Thyroid gland (tissue), 4 donors: ENCODE measurements at regions not wholly inside any gene's neighbourhood (a gene's known extent, or its start where the extent isn't known, plus 50 kb on each side); places are given as distances from the start of the nearest gene placed in this dataset.

Experiments
- DNase-seq, 2 donors: peaks; one replicate each; pipeline ENCODE4 v3.0.0-alpha.2; 2019
- H3K27ac ChIP-seq, 3 donors: fragments of 200-600 bp; sonication (generic); 1 replicate in 2 of 3; 2 replicates in 1 of 3; pipeline ENCODE4 v1.5.1; 2016 to 2019; ENCODE audit warnings: mild to moderate bottlenecking in 1 of 3, moderate library complexity in 1 of 3
- H3K27me3 ChIP-seq: fragments of 200-600 bp; sonication (generic); one replicate; pipeline ENCODE4 v1.5.1; 2019
- H3K36me3 ChIP-seq, 2 donors: fragments of 200-600 bp; sonication (generic); one replicate each; pipeline ENCODE4 v1.5.1; 2016 to 2019
- H3K4me1 ChIP-seq, 2 donors: fragments of 200-600 bp; sonication (generic); one replicate each; pipeline ENCODE4 v1.5.1; 2017 to 2019
- H3K4me3 ChIP-seq, 3 donors: fragments of 200-600 bp; sonication (generic); replicated peaks in 1 of 3; 1 replicate in 2 of 3; 2 replicates in 1 of 3; pipeline ENCODE4 v1.5.1; 2016; ENCODE audit warnings: mild to moderate bottlenecking in 1 of 3
- H3K9me3 ChIP-seq: fragments of 200-600 bp; sonication (generic); one replicate; pipeline ENCODE4 v1.5.1; 2017
- CTCF ChIP-seq, 6 experiments: fragments of 200-600 bp in 3 of 6; fragments of 450-650 bp in 3 of 6; sonication (generic) in 3 of 6; IDR thresholded peaks; one replicate each; pipeline ENCODE4 v1.5.1; 2016 to 2019; ENCODE audit warnings: antibody characterized with exemption in 6 of 6, mild to moderate bottlenecking in 2 of 6, inconsistent platforms in 1 of 6, moderate library complexity in 1 of 6
- POLR2A ChIP-seq, 2 donors: fragments of 450-650 bp; IDR thresholded peaks; one replicate each; pipeline ENCODE4 v1.6.1; 2017; ENCODE audit warnings: antibody characterized with exemption in 2 of 2, mild to moderate bottlenecking in 2 of 2, moderate library complexity in 1 of 2
- WGBS, 2 donors: methylation state at CpG; one replicate each; pipeline ENCODE4 v1.1.5; 2017; 5-methylcytosine and 5-hydroxymethylcytosine counted together
- intact Hi-C: fragments of 100-400 bp; cut with DNase I; formaldehyde crosslinking; loops from one replicate; pipeline ENCODE4 v1.15.1; 2023

- Histone ChIP-seq H3K36me3 (no peaks in the 10 kb centered on the region), H3K27me3 (no peaks in the 10 kb centered on the region), H3K4me1 (no peaks in the 10 kb centered on the region), H3K4me3 (no peak overlapping the region), H3K27ac (no peak overlapping the region), H3K9me3 (no peaks in the 10 kb centered on the region)
- no peak for TF ChIP-seq POLR2A (IDR thresholded peaks at IDR 0.05)
- no peak for TF ChIP-seq CTCF (IDR thresholded peaks at IDR 0.05)
- WGBS, 2 donors, result 74 to 82% methylated on average over 5 of the region's 5 CpGs
- no peak for DNase-seq
- intact Hi-C loops, result no loop called here
These were observed 88.2 kb upstream of the HAND1 start for GRCh38 chr5:154566146-154566680.

- 74 to 76% methylated on average over 5 of the region's 5 CpGs for WGBS, 2 donors
- H3K27ac ChIP-seq, result no peak overlapping the region
- intact Hi-C loops, result no loop called here
- no peaks in the 10 kb centered on the region for H3K4me1 ChIP-seq
- H3K4me3 ChIP-seq, result no peak overlapping the region
- no peaks in the 10 kb centered on the region for H3K27me3 ChIP-seq
- TF ChIP-seq CTCF (IDR thresholded peaks at IDR 0.05), result no peak
- TF ChIP-seq POLR2A (IDR thresholded peaks at IDR 0.05), result no peak
- H3K36me3 ChIP-seq, result no peaks in the 10 kb centered on the region
- H3K9me3 ChIP-seq, result no peaks in the 10 kb centered on the region
- DNase-seq, result no peak
These were observed 87.1 kb upstream of the HAND1 start for GRCh38 chr5:154565123-154565522.

GRCh38 chr5:154562244-154562880, 84.3 kb upstream of the HAND1 start:
- no peaks in the 10 kb centered on the region for H3K9me3 ChIP-seq

GRCh38 chr5:154559398-154560276, 81.6 kb upstream of the HAND1 start:
- Histone ChIP-seq H3K9me3 (no peaks in the 10 kb centered on the region), H3K4me3 (no peak overlapping the region), H3K27ac (no peak overlapping the region), H3K36me3 (no peaks in the 10 kb centered on the region), H3K27me3 (no peaks in the 10 kb centered on the region), H3K4me1 (no peaks in the 10 kb centered on the region)
- DNase-seq, result no peak
- 84 to 93% methylated on average over 6 of the region's 6 CpGs for WGBS, 2 donors
- no peak for TF ChIP-seq POLR2A (IDR thresholded peaks at IDR 0.05)
- no peak for TF ChIP-seq CTCF (IDR thresholded peaks at IDR 0.05)
- intact Hi-C loops, result no loop called here

More at GRCh38 chr5:154562244-154562880, 84.3 kb upstream of the HAND1 start:
- WGBS, 2 donors, result 83 to 85% methylated on average over 4 of the region's 4 CpGs
- H3K4me1 ChIP-seq, result no peaks in the 10 kb centered on the region
- no peak for DNase-seq
- TF ChIP-seq POLR2A (IDR thresholded peaks at IDR 0.05) (no peak), CTCF (IDR thresholded peaks at IDR 0.05) (no peak)
- H3K4me3 ChIP-seq, result no peak overlapping the region
- no peak overlapping the region for H3K27ac ChIP-seq
- intact Hi-C loops, result no loop called here
- no peaks in the 10 kb centered on the region for H3K27me3 ChIP-seq
- no peaks in the 10 kb centered on the region for H3K36me3 ChIP-seq

GRCh38 chr5:154557548-154557947, 79.5 kb upstream of the HAND1 start:
- no peaks in the 10 kb centered on the region for H3K4me1 ChIP-seq
- intact Hi-C loops, result no loop called here
- no peak for TF ChIP-seq POLR2A (IDR thresholded peaks at IDR 0.05)
- TF ChIP-seq CTCF (IDR thresholded peaks at IDR 0.05), result no peak
- no peak overlapping the region for H3K4me3 ChIP-seq
- H3K27me3 ChIP-seq, result no peaks in the 10 kb centered on the region
- WGBS, 2 donors, result 90 to 91% methylated on average over 1 of the region's 1 CpG
- H3K27ac ChIP-seq, result no peak overlapping the region
- no peak for DNase-seq
- H3K36me3 ChIP-seq, result no peaks in the 10 kb centered on the region
- no peaks in the 10 kb centered on the region for H3K9me3 ChIP-seq
